GM18858 (cell line): ENCODE measurements at regions not wholly inside any gene's neighbourhood (a gene's known extent, or its start where the extent isn't known, plus 50 kb on each side); places are given as distances from the start of the nearest gene placed in this dataset.
"Not testable (repeated sequence)": the region's sequence is repeated elsewhere in the genome, so short reads cannot be mapped to it uniquely, and the experiment has no call there.

Source experiments
- ATAC-seq: cut with Tn5 transposase; IDR thresholded peaks from one replicate; pipeline ENCODE4 v1.9.1; 2021; ENCODE audit not compliant: unreplicated experiment

DNA sequence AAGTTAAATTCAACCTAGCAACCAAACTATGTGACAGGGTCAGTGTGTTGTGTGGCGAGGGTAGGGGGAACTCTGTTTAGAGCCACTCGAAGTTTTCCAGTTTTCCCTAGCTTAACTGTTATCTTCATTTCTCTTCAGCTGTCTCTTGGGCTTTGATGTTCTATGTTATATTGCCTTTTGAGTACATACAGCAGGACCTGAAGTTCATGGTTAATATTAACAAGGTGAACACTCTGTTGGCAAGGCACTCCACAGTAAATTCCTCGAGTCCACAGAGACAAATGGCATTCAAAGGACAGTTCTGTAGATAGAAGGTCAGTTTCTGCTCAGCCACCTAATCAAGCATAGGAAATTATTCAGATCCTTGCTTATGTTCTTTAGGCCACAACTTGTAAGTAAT is 147.9 kb upstream of the DPH6 start:
- no peak for ATAC-seq

- no peak for ATAC-seq
These were observed 149.0 kb upstream of the DPH6 start for GRCh38 chr15:35695003-35695402.

DNA sequence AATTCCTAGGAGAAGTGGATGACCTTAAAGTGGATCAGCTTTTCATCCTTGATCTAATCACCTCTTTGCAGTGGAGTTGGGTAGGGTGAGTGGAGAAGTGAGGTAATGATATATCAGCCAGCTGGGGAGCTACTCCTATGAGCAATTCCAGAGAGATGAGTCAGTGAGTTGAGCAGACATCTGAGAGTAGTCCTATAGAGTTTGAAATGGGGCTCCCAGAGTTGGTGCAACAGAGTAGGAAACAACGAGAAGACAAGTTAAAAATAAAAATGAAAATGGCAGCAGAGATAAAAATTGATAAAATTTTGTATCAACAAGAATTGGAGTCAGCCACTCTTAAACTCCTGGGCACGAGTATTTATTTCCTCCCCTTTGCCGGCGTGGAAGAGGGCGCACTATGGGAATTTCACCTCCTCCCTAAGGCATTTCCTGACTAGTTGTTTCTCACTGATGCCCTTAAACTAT is 150.8 kb upstream of the DPH6 start:
- ATAC-seq = no peak

- no peak for ATAC-seq
These were observed 151.8 kb upstream of the DPH6 start for GRCh38 chr15:35697549-35698299.

GRCh38 chr15:35698331-35698730 is 152.4 kb upstream of the DPH6 start:
- no peak for ATAC-seq

GRCh38 chr15:35698966-35699575 is 153.1 kb upstream of the DPH6 start:
- ATAC-seq = no peak

DNA sequence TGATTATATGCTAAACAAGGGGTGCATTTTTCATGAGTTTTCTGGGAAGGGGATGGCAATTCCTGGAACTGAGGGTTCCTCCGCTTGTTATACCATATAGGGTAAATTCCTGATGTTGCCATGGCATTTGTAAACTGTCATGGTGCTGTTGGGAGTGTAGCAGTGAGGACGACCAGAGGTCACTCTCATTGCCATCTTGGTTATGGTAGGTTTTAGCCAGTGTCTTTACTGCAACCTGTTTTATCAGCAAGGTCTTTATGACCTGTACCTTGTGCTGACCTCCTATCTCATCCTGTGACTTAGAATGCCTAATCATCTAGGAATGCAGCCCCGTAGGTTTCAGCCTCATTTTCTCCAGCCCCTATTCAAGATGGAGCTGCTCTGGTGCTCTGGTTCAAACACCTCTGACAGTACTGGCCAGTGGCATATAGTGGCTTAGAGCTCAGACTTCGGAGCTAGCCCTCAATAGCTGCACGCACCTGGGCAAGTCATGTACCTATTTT is 154.2 kb upstream of the DPH6 start:
- not testable (repeated sequence) for ATAC-seq

DNA sequence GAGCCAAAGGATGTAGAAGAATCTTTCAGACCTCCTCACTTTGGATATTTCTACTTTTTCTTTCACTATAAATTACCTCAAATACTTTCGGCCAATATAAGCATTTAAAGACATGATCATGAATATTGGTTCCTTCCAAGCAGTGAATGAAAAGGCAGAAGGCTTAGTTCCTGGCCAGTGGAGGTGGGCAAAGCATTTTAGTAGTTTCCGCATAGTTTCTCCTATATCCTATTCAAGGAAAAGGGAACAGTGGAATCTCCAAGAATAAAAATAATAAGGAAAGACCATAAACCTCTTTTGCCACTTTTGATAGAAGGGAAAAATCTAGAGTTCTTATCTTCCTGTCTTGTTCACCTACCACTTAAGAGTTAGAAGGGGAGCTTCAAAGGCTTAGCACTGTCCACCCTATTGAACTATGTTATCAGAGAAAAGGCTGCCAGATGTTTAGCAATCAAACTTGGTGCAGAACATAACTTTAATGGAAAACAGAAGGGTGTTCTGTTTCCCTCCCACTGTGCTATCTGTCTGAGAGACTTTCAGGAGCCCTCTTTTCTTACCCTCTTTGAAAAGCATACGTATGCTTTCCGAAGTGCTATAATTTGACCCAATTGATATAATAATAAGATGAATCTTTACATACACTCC is 155.6 kb upstream of the DPH6 start:
- no peak for ATAC-seq

- no peak for ATAC-seq
These were observed 157.1 kb upstream of the DPH6 start for GRCh38 chr15:35702946-35703495.

DNA sequence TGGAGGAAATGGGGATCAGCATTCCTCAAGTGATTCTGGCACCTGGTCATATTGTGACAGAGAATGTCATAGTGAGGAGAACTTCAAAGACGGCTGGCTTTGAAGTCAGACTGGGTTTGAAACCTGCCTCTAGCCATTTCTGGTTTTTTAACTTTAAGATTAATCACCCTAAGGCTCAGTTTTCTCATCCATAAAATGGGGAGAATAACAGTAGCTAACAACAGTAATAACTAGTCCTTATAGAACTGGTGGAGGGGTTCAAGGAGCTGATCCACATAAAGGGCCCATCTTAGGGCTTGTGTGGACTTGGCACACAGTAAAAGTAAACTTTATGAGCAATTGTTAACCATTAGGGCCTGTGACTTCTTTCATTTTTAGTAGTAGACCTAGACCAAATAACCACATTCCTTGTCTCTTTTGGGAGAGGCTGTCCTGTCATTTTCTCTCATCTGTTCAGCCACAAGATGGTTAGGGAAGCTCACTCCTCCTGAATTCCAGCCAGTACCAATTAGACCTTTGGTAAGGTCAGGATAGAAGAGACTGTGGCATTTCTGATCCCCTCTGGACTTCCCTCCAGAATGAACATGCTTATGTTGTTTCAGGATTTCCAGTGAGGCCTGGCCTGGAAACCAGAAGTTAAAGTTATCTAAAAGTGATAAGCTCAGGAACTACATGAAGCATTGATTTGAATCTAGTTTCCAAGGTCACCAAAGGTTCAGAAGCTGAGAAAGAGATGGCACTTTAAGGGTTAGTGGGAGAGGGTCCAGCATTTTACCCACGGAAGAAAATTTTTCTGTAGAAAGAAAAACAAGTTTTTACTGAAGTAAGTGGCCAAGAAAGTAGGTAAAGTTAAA is 159.3 kb upstream of the DPH6 start:
- ATAC-seq = no peak

DNA sequence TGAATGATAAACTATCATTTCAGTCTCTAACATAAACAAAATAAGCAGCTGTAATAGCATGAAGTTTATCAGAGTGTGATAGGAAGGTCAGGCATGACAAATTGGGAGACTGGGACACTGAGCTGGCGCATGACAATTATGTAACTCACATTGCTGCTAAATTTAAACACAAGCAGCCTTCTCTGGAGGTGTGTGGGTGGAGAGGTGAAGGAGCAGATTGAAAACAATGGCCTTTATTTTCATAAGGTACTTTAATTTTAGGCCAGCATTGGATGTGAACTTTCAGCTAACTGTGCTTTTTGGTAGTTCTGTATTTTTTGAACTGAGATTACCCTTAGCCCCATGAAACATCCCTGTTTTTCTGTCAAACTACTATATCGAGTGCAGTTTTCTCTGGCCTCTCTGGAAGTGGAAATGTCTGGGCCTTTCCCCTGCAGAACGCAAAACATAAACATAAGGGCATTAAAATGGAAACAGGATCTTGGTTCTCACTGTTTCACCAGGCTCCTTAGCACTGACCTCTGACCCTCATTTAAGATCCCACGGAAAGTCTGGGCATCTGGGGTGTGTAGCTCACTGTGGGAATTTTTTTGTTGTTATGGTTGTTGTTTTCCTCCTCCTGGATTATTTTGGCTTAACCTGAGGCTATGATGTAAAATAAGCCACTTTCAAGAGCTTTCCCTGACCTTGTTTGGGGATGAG is 160.1 kb upstream of the DPH6 start:
- no peak for ATAC-seq

DNA sequence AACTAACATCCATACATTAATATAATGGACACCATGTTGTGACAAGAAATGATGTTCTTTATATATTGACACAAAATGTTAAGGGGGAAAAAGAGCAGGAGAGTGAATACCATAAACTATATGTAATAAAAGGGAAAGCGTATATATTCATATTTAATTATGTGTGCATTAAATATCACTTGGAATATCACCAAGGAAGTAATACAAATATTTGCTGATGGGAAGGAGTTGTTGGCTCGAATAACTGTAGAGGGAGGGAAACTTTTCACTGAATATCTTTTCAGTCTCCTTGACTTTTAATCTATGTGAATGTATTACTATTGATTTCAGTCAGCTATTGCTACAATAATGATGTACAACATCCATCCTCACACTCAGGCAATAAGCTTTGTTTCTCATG is 167.0 kb upstream of the DPH6 start:
- no peak for ATAC-seq

GRCh38 chr15:35713733-35714132 is 167.8 kb upstream of the DPH6 start:
- ATAC-seq = no peak

- ATAC-seq = no peak
These were observed 171.8 kb upstream of the DPH6 start for GRCh38 chr15:35717721-35718120.

DNA sequence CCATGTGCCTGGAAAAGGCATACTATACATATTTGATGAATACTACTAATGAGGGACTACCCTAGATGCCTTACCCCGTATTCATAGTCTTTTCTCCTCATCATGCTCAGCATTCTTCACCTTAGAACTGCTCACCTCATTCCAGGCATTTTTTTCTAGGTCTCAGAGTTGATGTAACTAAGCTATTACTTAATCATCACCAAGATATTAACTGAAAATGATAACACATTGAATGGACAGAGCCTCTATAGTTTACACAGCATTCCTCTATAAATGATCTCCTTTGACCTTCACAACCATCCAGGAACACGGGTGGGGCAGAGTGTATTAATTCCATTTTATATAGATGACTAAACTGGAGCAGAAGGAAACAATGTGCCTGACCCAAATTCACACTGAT is 174.1 kb upstream of the DPH6 start:
- ATAC-seq = no peak

DNA sequence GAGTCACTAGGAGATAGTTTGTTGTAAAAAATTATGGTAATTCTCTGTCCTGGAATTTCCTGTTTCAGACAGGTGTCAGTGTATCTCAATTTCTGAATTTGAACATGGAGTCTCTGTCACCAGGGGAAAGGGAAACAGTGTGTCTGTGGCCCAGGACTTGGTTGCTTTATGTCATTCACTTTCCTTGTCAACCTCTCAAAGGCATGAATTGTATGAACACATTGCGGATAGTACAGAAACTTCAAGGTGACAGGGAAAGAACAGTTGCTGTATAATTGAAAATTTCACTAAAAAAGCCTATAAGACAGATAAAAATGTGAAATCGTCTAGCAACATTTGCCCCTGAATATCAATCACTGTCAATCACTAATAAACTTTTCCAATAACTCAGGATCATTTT is 175.0 kb upstream of the DPH6 start:
- no peak for ATAC-seq

DNA sequence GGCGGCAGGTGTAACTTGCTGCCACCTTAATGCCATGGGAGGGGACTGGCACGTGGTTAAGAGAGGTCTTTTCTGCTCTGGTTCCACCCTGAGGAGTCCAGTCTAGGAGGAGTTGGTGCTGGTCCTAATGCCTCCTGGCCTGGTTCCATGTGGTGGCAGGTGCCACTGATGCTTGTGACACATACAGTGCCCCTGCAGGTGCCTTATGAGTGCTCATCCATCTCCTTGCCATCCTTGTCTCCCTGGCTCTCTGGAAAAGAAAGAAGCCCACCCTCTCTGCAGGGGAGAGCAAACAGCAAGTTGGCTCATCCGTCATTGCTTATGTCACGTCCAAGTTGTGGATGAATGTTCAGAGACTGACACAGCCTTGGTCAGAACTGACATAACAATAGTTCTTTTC is 175.8 kb upstream of the DPH6 start:
- ATAC-seq = no peak

DNA sequence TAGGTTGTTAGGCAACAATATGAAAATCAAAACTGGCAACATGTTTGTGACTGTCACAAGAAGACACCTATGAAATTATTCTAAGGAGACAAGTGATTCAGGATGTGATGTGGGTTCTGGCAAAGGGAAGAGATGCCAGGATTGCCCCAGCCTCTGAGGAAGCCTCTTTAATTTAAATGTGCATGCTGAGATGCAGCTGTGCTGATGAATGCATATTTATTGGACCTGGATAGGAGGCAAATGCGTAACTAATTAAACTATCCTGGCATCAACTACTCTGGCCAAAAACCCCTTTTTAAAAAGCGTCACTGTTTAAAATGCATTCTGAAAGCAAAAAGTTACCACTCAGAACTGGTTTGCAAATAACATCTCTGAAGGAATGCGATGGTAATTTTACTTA is 176.5 kb upstream of the DPH6 start:
- ATAC-seq = no peak

DNA sequence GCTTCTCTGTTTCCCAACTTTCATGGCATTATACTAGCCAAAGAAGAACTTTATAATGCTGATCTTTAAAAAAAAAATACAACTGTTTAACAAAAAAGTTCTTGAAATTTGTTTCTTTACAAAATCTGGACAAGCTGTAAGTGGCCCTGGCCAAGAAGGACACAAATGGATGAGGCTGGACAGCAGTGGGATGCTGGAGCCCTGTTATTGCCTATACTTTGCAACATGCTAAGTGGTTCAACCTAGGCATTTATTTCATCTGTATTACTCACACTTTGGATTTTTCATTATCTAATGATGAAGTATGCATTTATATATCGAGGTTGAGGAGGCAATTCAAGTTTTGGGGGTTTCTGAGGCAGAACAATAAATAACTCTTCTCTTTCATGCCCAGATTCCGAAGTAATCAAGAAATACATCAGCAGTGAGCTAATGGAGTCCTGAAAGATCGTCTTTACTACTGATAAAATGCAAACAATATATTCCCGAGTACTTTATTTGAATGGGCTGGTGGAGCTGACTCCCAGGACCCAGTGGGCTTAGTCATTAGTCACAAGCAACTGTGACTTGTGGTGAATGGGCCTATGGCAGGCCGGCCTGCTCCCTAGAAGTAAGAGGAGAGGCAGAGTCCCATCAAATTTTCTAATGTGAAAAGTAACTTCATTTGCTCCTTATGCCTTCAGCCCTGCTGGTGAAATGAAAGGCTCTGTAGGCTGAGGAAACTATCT is 177.3 kb upstream of the DPH6 start:
- no peak for ATAC-seq

DNA sequence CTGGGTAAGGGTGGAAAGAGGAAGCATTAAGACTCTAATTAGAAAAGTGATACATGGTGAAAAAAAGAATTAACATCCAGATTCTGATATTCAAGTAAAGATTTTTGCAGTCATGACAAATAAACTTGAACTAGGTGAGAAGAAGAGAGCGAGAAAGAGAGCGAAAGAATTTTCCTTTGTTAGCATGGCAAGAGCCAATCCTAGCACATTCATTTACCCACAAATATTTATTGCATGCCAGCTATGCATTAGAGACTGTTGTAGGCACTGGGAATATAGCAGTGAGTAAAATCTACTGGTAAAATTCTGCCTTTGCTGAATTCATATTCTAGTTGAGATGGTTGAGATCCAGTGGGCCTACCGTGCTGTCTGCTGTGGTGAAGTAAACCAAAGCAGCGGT is 177.9 kb upstream of the DPH6 start:
- ATAC-seq = no peak
